Nephron (organoid): ENCODE measurements at regions not wholly inside any gene's neighbourhood (a gene's known extent, or its start where the extent isn't known, plus 50 kb on each side); places are given as distances from the start of the nearest gene placed in this dataset.
"Not testable (repeated sequence)": the region's sequence is repeated elsewhere in the genome, so short reads cannot be mapped to it uniquely, and the experiment has no call there.

ENCODE experiments used
- H3K27ac Mint-ChIP-seq, 3 experiments: 2 replicates each; pipeline ENCODE4 v1.8.0; 2020; ENCODE audit warnings: mixed read lengths in 3 of 3, mild to moderate bottlenecking in 2 of 3, moderate library complexity in 1 of 3
- H3K27me3 Mint-ChIP-seq: 2 replicates; pipeline ENCODE4 v1.8.0; 2021; ENCODE audit warnings: low read depth, mild to moderate bottlenecking, moderate library complexity, mixed read lengths
- H3K36me3 Mint-ChIP-seq: 2 replicates; pipeline ENCODE4 v1.8.0; 2020; ENCODE audit warnings: low read depth, mixed read lengths
- H3K4me1 Mint-ChIP-seq: 2 replicates; pipeline ENCODE4 v1.8.0; 2020; ENCODE audit warnings: mixed read lengths
- H3K4me3 Mint-ChIP-seq, 3 experiments: 2 replicates each; pipeline ENCODE4 v1.8.0; 2020; ENCODE audit warnings: mild to moderate bottlenecking in 3 of 3, mixed read lengths in 3 of 3, moderate library complexity in 2 of 3
- H3K9me3 Mint-ChIP-seq: 2 replicates; pipeline ENCODE4 v1.8.0; 2020; ENCODE audit warnings: mixed read lengths
- TF ChIP-seq, protein P1 (sequence below), 3 experiments: fragments of 200-600 bp; sonication (generic); IDR thresholded peaks; one replicate each; pipeline ENCODE4 v1.5.0; 2021; ENCODE audit warnings: antibody characterized with exemption in 3 of 3; ENCODE audit not compliant: unreplicated experiment in 3 of 3

DNA sequence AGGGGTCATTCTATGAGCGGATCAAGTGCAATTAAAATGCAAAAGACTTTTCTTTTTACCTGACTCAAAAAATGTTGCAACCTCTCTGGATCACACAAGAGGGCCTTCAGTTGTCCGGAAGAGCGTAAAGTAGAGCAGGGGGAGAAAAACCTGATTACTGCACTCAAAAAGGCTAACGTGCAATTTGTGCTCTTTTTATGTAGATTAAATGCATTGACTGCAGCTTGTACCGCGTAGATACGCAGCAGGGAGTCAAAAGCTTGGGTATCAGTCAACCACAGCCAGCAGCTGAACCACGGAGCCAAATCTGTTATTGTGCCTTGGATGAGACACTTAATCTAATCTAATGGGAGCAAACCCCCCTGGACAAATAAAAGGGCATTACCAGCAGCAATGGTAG, 107.3 kb upstream of the RAI2 start:
- TF ChIP-seq, protein P1, sequence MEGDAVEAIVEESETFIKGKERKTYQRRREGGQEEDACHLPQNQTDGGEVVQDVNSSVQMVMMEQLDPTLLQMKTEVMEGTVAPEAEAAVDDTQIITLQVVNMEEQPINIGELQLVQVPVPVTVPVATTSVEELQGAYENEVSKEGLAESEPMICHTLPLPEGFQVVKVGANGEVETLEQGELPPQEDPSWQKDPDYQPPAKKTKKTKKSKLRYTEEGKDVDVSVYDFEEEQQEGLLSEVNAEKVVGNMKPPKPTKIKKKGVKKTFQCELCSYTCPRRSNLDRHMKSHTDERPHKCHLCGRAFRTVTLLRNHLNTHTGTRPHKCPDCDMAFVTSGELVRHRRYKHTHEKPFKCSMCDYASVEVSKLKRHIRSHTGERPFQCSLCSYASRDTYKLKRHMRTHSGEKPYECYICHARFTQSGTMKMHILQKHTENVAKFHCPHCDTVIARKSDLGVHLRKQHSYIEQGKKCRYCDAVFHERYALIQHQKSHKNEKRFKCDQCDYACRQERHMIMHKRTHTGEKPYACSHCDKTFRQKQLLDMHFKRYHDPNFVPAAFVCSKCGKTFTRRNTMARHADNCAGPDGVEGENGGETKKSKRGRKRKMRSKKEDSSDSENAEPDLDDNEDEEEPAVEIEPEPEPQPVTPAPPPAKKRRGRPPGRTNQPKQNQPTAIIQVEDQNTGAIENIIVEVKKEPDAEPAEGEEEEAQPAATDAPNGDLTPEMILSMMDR (IDR thresholded peaks at IDR 0.05; ENCODE audit: unreplicated experiment in 3 of 3), result no peak
- H3K27me3 Mint-ChIP-seq, result no peaks in the 10 kb centered on the region
- H3K4me3 Mint-ChIP-seq, result no peak overlapping the region
- no peak overlapping the region for H3K27ac Mint-ChIP-seq
- peaks cover 4% of the 10 kb centered on the region for H3K36me3 Mint-ChIP-seq
- H3K4me1 Mint-ChIP-seq, result no peaks in the 10 kb centered on the region
- peaks cover 4% of the 10 kb centered on the region for H3K9me3 Mint-ChIP-seq

DNA sequence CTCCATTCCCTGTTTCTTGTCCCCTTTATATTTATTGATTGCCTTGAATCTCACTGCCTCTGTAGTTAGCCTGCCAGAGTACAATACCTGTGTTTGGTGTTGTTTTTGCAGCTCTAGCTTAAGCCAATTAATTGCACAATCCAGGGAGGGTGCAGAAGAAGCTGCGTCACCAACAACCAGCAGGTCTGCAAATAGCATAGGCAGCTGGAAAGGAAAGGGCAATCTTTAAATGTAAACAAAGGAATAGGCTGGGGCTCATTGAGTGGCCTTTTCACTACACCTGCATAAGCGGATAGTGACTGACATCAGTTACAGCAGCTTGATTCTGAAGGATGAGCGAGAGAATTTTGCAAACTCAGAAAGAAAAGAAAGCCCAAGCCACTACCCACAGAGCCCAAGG, 106.8 kb upstream of the RAI2 start:
- Mint-ChIP-seq H3K27me3 (no peaks in the 10 kb centered on the region), H3K9me3 (peaks cover 4% of the 10 kb centered on the region), H3K27ac (no peak overlapping the region), H3K4me1 (no peaks in the 10 kb centered on the region), H3K36me3 (peaks cover 4% of the 10 kb centered on the region), H3K4me3 (no peak overlapping the region)
- TF ChIP-seq, protein P1 (IDR thresholded peaks at IDR 0.05; ENCODE audit: unreplicated experiment in 3 of 3), result no peak

DNA sequence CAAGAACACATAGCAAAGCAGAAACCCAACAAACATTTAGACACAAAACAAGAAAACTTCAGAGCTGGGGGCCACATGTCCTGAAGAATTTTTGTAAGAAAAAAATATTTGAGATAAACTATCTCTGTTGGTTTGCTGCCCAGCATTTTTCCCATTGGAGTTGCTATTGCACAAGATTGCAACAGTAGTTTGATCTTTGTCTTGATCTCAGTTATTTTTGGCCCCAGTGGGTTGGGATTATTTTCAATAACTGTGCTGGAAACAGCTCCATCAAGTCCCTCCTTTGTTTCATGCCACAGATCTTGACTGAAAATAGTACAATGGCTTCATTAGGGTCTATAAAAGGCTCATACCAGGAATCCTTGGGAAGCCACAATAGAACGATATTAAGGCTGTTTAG, 103.8 kb upstream of the RAI2 start:
- no peak overlapping the region for H3K4me3 Mint-ChIP-seq
- H3K27ac Mint-ChIP-seq, result no peak overlapping the region
- H3K36me3 Mint-ChIP-seq, result peaks cover 4% of the 10 kb centered on the region
- H3K27me3 Mint-ChIP-seq, result no peaks in the 10 kb centered on the region
- TF ChIP-seq, protein P1 (IDR thresholded peaks at IDR 0.05; ENCODE audit: unreplicated experiment in 3 of 3), result no peak
- H3K9me3 Mint-ChIP-seq, result peaks cover 2% of the 10 kb centered on the region
- no peaks in the 10 kb centered on the region for H3K4me1 Mint-ChIP-seq

DNA sequence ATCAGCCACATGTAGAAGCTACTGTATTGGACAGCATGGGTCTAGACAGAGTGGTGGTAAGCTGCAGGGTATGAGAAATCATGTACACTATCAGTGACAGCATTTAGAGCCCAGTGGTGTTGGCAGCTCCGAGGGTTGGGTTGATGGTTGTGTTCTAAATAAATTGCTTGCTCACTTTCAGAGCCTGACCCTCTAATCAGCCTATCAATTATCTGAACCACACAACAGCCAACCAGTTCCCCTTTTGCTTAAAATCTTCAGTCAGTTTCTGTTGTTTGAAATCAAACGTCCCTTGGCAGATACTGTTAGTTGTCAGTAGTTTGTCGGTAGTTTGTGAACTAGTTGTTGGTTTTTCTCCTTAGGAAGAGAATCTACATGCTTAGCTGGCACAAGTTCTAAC, 99.8 kb upstream of the RAI2 start:
- H3K27me3 Mint-ChIP-seq, result no peaks in the 10 kb centered on the region

DNA sequence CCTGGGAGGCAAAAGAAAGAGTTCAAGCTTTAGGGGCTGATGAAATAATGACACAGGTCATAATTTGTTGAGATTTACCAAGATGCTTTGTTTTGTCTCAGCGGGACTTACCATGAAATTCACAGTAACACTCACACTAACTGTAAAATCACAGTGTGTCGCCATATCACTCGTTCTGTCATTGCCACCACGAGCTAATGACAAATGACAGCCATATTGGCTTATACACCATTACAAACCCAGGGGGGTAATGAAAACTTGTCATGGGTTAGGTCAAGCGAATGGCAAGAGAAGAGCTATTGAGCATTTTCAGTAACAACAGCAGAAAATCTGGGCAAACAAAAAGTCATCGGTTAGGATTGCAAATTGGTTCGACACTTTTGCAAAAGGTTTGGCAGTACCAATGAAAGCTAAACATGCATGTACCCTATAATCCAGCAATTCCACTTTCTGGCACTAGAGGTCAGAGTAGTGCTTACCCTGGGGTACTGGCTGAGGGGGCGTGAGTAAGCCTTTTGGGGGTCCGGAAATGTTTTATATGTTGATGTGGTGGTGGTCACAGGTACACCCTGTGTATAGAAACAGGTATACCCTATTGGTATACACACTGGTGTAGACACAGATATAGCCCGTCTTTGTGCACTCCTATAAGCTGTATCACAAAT, 83.9 kb upstream of the RAI2 start:
- no peaks in the 10 kb centered on the region for H3K36me3 Mint-ChIP-seq
- H3K9me3 Mint-ChIP-seq, result peaks cover 2% of the 10 kb centered on the region
- TF ChIP-seq, protein P1 (IDR thresholded peaks at IDR 0.05; ENCODE audit: unreplicated experiment in 3 of 3), result peak; percentile 17 to 34 (median 29)
- H3K4me3 Mint-ChIP-seq, result no peak overlapping the region
- no peak overlapping the region for H3K27ac Mint-ChIP-seq
- H3K27me3 Mint-ChIP-seq, result no peaks in the 10 kb centered on the region
- no peaks in the 10 kb centered on the region for H3K4me1 Mint-ChIP-seq

More for the DNA sequence above, 99.8 kb upstream of the RAI2 start:
- H3K36me3 Mint-ChIP-seq, result peaks cover 4% of the 10 kb centered on the region
- H3K4me1 Mint-ChIP-seq, result no peaks in the 10 kb centered on the region
- H3K27ac Mint-ChIP-seq, result no peak overlapping the region
- no peak overlapping the region for H3K4me3 Mint-ChIP-seq
- peaks cover 2% of the 10 kb centered on the region for H3K9me3 Mint-ChIP-seq
- TF ChIP-seq, protein P1 (IDR thresholded peaks at IDR 0.05; ENCODE audit: unreplicated experiment in 3 of 3), result no peak

DNA sequence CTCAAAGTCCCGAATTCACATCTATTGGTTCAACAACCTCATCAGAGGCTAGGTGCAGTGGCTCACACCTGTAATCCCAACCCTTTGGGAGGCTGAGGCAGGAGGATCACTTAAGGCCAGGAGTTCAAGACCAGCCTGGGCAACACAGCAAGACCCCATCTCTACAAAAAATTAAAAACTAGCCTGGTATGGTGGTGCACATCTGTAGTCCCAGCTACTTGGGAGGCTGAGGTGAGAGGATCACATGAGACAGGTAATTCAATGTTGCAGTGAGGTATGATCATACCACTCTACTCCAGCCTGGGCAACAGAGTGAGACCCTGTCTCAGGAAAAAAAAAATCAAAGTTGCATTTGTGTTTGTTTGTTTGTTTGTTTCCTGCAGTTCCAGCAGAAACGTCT, 80.1 kb upstream of the RAI2 start:
- not testable (repeated sequence) for H3K27me3 Mint-ChIP-seq, H3K36me3 Mint-ChIP-seq, H3K27ac Mint-ChIP-seq, H3K4me1 Mint-ChIP-seq, H3K4me3 Mint-ChIP-seq
- peaks cover 15% of the 10 kb centered on the region for H3K9me3 Mint-ChIP-seq
